ENCODE measurements at regions not wholly inside any gene's neighbourhood (a gene's known extent, or its start where the extent isn't known, plus 50 kb on each side); places are given as distances from the start of the nearest gene placed in this dataset.
A peak's percentile ranks its signal among the peaks of the same experiment; 100 is the strongest.

- Histone ChIP-seq H3K4me3 (no peak overlapping the region), H3K27me3 (no peaks in the 10 kb centered on the region), H3K9me3 (no peaks in the 10 kb centered on the region), H3K4me1 (no peaks in the 10 kb centered on the region), H3K36me3 (no peaks in the 10 kb centered on the region), H3K27ac (no peak overlapping the region)
- ATAC-seq (no peak), DNase-seq (no peak)
- intact Hi-C loops (cut with DNase I): no loop called here
- no peak for TF ChIP-seq CTCF (IDR thresholded peaks at IDR 0.05)
Observed at GRCh38 chr14:82385048-82385447, 851.4 kb upstream of the SEL1L start.

GRCh38 chr14:82387699-82388098 is 854.0 kb upstream of the SEL1L start:
- DNase-seq: no peak
- H3K4me1 ChIP-seq: no peaks in the 10 kb centered on the region
- no peak for TF ChIP-seq CTCF (IDR thresholded peaks at IDR 0.05)
- ATAC-seq: peak; percentile 85
- H3K4me3 ChIP-seq: no peak overlapping the region
- no peaks in the 10 kb centered on the region for H3K27me3 ChIP-seq
- H3K9me3 ChIP-seq: no peaks in the 10 kb centered on the region
- H3K36me3 ChIP-seq: no peaks in the 10 kb centered on the region
- H3K27ac ChIP-seq: no peak overlapping the region
- intact Hi-C loops (cut with DNase I): no loop called here

- Histone ChIP-seq H3K27ac (no peak overlapping the region), H3K4me3 (no peak overlapping the region), H3K4me1 (no peaks in the 10 kb centered on the region), H3K36me3 (no peaks in the 10 kb centered on the region), H3K9me3 (no peaks in the 10 kb centered on the region), H3K27me3 (no peaks in the 10 kb centered on the region)
- ATAC-seq (no peak), DNase-seq (no peak)
- intact Hi-C loops (cut with DNase I): no loop called here
- TF ChIP-seq CTCF (IDR thresholded peaks at IDR 0.05): no peak
Observed at GRCh38 chr14:82388488-82388887, 854.8 kb upstream of the SEL1L start.

- Histone ChIP-seq H3K9me3 (no peaks in the 10 kb centered on the region), H3K4me1 (no peaks in the 10 kb centered on the region), H3K4me3 (no peak overlapping the region), H3K27ac (no peak overlapping the region), H3K36me3 (no peaks in the 10 kb centered on the region), H3K27me3 (no peaks in the 10 kb centered on the region)
- ATAC-seq: no peak
- intact Hi-C loops (cut with DNase I): no loop called here
- TF ChIP-seq CTCF (IDR thresholded peaks at IDR 0.05): no peak
- no peak for DNase-seq
Observed at GRCh38 chr14:82390586-82390985, 856.9 kb upstream of the SEL1L start.

- TF ChIP-seq CTCF (IDR thresholded peaks at IDR 0.05): no peak
- H3K4me1 ChIP-seq: no peaks in the 10 kb centered on the region
- no peak overlapping the region for H3K27ac ChIP-seq
- H3K4me3 ChIP-seq: no peak overlapping the region
- no peak for ATAC-seq
- H3K9me3 ChIP-seq: no peaks in the 10 kb centered on the region
- no peaks in the 10 kb centered on the region for H3K36me3 ChIP-seq
- no peak for DNase-seq
- intact Hi-C loops (cut with DNase I): no loop called here
- H3K27me3 ChIP-seq: no peaks in the 10 kb centered on the region
Observed at GRCh38 chr14:82394916-82395315, 861.3 kb upstream of the SEL1L start.

GRCh38 chr14:82398256-82398655 is 864.6 kb upstream of the SEL1L start:
- no peak for TF ChIP-seq CTCF (IDR thresholded peaks at IDR 0.05)
- Histone ChIP-seq H3K9me3 (no peaks in the 10 kb centered on the region), H3K27ac (no peak overlapping the region), H3K36me3 (no peaks in the 10 kb centered on the region), H3K27me3 (no peaks in the 10 kb centered on the region), H3K4me3 (no peak overlapping the region), H3K4me1 (no peaks in the 10 kb centered on the region)
- intact Hi-C loops (cut with DNase I): no loop called here
- ATAC-seq (no peak), DNase-seq (no peak)
